ENCODE measurements at regions not wholly inside any gene's neighbourhood (a gene's known extent, or its start where the extent isn't known, plus 50 kb on each side); places are given as distances from the start of the nearest gene placed in this dataset.

DNA sequence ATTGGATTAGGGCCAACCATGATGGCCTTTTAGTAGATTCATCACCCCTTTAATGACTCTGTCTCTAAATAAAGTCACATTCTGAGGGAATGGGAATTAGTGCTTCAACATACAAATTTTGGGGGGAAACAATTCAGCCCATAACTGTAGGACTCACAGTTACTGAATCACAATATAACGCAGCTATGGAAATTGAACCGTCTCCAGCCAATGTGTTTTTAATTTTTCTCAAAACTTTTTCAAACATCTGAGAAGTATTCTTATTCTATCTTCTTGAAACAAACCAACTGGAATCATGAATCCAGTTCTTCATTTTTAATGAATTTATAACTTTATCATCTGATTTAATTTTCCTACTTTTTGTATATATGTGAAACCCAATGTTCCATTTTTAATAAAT is 373.1 kb upstream of the SYT4 start:
- no peak for TF ChIP-seq EZH2 (IDR thresholded peaks at IDR 0.05; ENCODE audit: insufficient read depth, poor library complexity, severe bottlenecking)
- TF ChIP-seq EZH2phosphoT487 (IDR thresholded peaks at IDR 0.05; ENCODE audit: insufficient read depth, low read depth) = no peak
